Fibroblast of gingiva (primary cell): ENCODE measurements at regions not wholly inside any gene's neighbourhood (a gene's known extent, or its start where the extent isn't known, plus 50 kb on each side); places are given as distances from the start of the nearest gene placed in this dataset.

Experiments used
- DNase-seq: peaks from one replicate; pipeline ENCODE4 v3.0.0-alpha.2; 2011; ENCODE audit warnings: low read depth

DNA sequence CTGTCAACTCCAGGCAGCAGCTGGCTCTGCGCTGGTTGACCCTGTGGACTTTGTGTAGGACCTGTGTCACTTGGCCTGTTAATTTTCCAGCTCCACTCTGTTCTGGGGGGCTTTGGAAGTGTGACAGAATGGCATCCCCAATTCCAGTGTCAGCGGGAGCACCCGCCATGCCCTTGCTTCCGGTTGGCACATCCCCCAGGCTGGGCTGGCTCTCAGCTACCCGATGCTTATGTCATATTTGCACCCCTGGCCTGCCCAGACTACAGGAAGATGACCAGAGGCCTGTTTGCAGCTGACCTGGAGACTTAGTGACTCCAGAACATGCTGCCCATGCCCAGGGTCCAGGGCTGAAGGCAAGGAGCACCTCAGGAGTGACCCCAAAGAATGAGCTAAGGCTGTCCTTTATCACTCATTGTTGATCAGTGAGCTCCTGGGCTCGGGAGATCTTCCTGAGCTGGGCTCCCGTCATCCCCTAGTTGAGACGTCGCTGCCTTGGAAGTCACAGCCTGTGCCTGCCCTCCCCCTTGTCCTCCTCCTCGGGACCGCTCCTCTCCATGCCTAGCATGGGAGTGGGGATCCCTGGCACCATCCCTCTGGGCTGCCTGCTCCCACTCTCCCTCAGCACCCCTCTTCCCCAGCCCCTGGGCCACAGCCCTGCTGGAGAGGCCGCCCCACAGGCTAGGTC lies 163.4 kb upstream of the RTL1 start:
- DNase-seq = no peak

DNA sequence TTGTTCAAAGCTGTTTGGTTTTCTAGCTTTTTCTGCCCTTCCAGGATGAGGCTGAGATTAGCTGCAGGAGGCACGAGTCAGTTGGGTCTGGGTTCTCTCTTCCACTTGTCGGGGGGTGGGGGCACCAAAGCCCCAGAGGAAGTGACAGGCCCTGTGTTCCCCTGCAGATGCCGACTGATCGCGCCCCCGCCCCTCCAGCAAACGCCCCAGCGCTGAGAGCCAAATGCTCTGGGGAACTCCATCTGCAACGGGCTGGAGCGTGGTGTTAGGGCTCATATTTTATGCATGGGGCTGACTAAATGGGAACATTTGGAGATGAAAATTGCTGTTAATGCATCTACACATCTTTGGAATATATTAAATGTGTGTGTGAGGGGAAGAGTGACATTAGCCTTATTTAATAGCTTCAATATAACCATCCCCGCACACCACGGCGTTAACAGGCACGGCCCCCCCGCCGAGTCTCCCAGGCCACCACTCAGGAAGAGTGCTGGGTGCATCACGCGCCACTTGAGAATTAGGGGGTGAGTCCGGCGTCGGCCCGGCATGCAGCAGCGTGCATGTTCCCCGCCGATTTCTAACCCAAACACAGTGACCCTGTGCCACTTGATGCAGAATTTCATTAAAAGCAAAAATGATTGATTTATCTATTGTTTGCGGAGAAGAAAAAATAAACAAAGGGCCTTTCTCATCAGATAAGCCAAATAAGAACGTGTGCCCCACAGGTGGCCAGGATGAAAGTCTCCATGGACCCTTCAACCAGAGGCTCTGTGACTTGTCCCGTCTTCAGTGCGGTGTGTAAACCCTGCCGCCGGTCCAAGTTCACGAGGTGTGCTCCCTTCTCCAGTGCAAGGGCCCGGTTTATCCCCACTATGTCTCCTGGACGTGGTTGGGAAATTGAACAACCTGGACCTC lies 165.0 kb upstream of the RTL1 start:
- DNase-seq = no peak

DNA sequence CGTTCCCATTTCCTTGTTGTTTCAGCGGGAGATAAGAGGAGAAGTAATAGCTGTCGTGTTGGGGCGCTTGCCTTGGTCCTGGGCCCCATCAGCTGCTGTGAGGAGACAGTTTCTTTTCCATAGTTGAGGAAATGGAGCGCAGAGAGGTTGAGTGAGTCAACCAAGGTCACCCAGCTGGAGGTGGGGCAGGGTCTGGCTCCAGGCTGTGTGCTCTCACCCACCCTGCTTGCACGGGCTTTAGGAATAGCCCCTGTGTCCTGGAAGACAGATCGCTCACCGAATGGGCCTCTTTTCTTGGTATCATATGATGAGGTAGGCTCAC lies 165.7 kb upstream of the RTL1 start:
- DNase-seq = no peak

DNA sequence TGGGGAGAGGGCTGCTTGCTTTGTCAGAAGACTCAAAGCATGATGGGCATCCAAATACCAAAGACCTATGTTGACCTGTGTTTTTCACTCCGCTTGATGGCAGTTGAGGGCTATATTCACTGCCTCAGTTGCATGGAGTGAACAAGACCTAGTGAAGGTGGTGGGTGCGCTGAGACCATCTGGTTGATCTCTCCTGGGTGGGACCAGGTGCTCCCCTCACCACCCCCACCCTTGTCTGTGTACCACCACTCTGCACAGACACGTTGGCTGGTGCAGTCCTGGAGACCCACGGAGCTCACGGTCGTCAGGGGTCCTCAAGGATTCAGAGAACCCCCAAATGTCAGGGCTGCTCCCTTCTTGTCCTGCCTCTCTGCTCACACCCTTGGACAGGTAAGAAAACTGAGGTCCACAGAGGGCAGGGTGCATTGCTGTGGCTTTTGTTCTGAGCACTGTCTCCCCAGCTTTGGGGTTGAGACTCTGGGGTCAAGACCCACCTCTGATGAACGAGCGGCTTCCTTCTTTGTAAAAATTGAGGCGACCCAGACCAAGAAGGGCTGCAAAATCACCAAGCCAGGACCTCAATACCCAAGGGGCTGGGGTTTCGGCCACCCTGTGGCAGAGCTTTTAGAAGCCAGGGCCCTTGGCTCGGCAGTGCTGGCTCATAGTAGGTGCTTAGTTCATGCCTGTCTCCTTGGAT lies 166.3 kb upstream of the RTL1 start:
- DNase-seq = no peak

DNA sequence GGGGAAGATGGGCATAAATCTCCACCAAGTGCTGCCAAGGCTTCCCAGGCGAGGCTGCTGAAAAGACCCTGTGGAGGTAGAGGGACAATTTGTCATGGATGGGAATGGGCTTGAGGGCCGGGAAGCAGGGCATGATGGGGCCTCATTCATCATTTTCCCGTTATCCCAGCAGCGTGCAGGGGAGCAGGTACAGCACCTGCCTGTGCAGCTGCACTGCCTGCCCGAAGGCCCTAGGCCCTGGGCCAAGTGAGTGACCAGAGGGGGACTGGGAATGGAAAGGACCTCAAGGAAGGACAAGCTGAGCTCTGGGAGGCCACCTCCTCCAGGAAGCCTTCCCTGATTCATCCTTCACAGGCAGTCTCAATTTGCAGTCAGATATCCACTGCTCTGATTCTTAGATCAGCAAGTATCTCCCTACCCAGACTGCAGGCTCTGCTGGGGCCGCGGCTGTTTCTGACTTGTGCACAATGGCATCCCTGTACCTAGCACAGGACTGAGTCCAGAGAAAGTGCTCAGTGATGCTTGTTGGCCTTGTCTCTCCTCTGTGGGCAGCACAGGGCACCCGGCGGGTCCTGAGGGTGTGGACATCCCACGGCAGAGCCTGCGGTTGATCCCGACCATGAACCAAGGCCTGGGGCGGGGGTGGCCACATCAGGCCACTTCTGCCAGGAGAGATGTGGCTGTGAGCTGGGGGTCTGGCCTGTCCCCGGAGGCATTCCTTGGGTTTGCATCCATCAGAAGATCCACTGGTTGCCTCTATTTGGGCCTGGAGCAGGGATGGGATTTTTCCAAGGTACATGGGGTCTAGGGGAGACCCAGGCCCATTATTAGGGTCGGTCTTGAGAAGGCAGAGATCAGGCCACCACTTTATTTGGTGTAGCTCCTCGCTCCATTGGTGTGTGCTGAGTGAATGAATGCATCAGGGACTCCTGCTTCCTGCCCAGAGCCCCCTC lies 167.3 kb upstream of the RTL1 start:
- DNase-seq = no peak

DNA sequence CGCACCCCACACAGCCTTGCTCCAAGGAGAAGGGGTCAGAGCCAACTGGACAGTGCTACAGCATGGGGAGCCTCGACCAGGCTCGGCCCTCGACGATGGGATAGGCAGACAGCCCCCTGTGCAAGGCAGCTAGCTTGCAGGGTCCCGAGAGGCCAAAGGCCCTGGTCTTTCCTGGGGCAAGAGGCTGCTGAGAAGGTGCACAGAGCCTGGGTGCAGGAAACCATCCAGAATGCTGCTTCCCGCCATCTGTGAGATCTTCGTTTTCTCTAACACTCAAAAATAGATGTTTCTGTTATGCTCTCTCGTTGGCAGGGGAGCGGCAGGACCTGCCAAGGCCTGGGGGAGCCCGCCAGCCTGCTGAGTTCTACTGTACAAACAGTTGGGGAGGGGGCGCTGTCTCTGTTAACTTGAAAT lies 168.0 kb upstream of the RTL1 start:
- DNase-seq = no peak

DNA sequence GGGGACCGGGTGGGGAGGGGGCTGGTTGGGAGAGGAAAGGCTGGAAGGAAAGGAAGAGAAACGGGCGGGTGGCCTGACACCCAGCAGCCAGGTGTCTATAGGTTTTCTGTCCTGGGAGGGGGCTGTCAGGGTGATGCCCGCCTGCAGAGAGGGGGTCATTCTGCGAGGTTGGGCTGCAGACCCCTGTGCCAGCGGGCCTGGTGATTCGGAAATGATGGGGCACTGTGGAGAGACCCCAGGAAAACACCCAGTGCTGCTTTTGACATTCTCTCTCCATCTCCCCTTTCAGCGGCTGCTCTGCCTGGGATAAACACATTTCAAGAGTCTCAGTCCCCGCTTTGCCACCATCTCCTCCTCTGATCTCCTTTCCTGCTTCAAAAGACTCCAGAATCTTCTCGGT lies 168.5 kb upstream of the RTL1 start:
- no peak for DNase-seq

DNA sequence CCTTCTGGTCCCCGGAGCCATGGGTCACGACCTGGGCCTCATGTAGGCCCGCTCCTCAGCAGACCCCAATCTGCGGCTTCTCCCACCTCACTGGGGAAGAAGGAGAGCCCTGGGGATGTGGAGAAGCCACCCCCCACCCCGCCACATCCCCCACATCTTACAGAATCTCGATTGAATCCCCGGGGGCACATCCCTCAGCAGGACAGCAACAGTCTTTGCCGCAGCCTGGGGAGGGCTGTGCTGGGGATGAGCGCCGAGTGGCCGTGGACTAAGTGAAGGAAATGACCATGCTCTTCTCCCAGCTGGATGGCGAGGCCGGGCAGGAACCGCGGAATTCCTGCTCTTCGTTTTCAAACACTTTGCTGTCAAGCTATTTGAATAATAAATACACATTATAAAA lies 169.0 kb upstream of the RTL1 start:
- no peak for DNase-seq

DNA sequence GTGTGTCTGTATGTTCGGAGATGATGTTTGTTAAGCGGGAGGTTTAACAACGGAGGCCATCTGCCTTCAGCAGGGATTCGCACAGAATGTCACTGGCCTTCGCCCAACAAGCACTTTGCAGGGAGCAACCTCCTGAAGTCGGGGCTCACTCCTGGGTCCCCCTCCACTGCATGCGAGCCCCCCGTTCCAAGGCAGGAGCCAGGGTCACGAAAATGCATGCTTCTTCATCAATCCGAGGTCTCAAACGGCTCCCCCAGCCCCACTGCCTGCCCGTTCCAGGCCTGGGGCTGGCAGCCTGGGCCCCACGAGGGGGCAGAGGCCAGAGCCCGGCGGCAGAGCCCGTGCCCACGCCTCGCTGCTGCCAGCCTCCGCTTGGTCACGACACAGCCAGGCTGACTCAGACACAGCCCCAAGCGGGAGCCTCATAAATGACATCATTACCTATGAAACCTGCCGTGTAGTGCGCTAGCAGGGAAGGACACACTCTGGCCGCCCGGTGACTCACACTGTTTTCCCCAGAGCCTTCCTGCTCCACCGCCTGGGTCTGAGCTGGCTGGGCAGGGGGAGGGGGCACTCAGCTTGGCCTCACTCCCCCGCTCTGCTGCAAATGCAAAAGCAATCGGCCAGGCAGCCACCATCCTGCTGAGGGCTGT lies 169.5 kb upstream of the RTL1 start:
- DNase-seq = peak; percentile 75

DNA sequence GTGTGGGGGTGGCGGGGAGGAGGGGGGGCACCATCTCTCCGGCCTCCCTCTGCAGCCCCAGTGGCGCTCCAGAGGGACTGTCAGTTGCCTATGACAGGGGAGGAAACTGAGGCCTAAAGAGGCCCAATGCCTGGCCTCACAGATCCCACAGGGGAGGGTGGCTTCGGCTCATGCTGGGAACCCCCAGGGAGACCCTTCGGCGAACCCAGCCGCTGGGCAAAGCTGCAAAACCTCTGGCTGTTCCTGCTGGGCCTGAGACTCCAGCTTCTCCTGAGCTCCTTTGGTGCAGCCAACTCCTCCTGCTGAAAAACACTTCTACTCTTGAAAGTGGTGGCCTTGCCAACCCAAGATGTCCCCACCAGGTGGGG lies 170.1 kb upstream of the RTL1 start:
- DNase-seq = no peak

DNA sequence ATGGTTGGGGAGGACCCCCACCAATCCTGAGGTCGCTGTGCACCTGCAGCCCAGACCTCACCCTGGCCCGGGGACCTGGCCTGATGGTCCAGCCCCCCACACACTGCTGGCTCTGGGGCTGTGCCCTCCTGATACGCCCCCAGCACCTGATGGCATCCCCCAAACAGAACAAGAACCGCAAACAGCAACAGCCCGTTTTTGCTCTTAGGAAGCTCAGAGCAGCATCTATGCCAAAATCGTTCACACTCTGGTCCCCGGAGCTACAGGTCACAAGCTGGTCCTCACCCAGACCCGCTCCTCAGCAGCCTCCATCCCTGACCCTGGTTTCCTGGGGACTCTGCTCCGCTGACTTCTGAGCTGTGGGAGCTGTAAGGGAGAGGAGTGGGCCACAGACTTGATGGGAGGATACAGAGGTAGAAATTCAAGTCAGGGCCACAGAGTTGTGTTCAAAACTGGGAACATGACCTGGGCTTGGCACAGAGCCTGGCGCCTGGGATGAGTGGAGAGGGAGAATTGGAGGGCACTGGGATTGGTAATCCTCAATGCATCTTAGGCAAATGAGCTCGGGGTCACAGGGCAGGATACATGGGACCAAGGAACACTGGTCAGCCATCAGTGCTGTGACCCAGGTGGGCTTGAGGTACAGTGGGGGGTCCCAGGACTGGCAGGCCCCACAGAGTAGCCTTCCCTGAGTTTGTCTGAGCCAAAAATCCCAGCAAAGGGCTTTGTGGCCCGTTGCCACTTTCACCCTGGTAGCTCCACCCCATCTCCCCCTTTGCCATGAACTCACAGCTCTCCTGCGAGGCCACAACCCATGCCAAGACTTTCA lies 170.9 kb upstream of the RTL1 start:
- DNase-seq = no peak

DNA sequence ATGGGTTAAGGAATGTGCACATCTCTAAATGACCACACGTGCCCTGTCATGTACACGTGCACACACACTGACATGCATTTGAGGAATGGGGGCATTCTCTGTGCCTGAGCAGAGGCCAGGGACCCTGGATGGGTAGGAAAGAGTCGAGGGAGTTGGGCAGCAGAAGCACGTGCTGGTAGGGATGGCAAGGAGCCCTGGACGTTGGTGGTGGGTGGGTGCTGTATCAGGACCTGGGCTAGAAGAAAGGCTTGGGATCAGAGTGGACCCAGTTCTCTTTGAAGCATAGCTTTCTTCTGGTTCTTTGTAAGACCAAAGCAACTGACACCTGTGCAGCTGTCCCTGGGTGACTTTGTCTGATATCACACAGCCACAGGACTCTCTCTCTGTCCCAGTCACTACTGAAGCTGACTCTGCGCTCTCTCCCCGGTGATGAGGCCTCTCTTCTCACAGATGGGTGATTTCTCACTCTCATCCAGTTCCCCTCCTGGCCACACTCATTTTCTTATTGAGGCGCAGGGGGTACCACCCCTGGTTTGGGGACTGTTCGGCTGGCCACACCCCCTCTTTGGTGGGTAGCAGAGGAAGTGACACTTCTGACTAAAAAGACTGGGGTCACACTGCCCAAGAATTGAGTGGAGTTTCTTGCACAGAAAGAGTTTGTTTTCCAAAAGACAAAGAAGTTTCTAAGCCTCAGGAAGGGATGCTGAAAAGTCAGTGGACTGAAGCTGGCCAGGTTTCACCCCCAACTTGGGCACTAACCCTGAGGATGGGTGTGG lies 171.7 kb upstream of the RTL1 start:
- DNase-seq = no peak

DNA sequence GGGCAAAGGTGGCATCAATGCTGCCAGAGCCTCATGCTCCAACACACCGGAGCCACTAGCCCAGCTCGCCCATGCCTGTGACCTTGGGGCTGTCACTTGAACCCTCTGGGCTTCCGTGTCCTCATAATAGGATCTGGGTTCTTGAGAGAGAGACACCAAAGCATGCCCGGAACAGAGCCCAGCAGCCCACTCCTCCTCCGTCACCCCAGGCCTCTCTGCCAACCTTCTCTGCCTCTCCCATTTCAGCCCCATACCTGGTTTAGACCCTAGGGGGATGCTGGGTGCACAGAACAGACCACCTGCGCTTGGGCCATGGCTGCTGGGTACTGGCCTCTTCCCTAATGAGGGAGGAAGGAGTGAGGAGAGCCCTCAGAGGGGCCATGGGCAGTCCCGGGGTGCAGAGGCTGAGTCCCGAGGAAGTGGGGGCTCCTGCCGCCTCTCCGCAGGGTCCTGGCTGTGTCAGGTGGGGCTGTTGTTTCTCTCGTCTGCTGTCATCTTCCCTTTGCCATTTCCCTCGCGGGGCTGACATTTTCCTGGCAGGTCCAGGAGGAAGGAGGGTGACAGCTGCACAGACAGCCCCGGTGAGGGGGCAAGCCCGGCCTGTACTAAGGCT lies 172.4 kb upstream of the RTL1 start:
- no peak for DNase-seq

DNA sequence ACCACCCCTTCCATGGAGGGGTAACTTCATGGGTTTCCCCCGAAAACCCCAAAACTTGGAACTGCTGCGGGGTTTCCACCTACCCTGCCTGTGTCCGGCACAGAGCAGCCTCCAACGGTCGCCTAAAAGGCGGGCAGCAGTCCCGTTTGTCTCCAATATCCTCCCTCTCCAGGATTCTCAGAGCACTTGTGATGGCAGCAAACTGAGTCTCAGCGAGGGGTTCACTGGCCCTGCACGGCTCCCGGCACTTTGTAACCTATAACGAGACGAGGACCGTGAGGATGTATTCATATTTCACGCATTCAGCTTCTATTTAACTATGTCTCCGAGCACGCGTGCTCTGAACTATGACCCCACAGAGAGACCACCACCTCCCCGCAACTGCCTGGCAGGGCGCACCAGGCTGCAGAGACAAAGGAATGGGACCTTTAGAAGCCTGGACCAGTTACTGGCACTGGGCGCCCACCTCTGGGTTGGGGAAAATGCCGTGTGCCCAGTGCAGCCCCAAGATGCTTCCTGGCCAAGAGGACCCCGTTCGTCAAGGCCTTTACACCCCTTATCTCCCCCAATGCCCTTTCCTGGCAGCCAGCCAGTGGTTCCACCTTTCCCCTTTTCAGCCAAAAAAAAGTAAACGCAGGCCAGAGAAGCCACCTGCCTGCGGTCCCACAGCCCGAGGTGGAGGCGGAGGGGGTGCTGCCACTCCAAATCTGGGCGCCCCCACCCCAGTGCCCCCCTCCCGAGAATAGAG lies 173.1 kb upstream of the RTL1 start:
- DNase-seq = no peak

DNA sequence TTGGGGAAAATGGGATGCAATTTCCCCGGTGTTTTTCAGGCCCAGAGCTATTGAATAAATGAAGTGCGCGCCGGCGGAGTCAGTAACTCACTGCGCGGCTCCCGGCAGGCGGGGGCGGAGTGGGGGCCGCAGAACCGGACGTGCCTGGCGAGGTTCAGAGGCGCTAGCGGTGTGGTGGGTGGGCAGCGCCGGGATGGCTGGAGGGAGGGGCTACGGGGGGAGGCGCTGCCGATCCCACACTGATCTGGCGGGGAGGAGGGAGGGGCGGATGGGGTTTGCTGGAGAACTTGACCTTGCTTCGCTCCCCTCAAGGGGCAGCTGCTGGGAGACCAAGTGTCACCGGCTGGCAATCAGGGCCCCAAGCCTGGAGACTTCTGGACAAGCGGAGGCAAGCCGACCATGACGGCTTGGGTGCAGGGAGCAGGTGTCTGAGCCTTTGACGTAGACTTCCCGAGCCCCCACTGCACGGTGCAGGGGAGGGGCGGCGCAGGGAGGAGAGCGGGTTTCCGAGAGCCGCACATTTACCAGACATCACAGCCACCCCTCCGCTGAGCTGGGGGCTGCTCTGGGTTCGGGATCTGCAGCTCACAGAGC lies 174.1 kb upstream of the RTL1 start:
- no peak for DNase-seq

DNA sequence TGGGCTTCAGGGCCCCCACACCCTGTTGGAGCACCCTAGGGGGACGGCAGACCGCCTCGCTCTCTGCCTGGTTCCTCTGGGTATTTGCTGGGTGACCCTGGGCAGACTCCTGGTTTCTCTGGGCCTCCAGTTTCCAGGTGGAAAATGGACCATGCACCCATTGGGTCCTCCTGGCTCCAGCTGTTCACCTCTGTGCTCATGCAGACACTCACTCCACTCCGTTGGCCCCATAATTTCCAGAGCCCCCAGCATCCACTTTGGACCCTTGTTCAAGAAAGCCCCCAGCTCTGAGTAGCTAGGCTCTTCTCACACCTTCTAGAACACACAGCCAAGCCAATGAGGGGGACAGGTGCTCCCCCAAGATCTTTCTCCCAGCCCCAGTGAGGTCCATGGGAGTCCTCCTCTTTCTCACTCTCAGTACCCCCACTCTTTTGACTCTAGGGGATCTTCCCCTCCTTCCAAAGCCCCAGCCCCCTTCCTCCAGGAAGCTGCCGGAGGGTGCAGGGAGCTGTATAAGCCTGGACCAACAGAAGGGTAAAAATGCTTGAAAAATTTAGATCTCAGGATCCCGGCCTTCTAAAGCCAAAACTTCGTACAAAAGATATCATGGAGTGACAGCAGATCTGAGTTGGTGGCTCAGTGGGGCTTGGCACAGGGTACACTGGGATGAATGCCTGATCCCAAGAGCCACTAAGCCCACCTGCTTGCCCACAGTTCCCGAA lies 174.8 kb upstream of the RTL1 start:
- DNase-seq = no peak

DNA sequence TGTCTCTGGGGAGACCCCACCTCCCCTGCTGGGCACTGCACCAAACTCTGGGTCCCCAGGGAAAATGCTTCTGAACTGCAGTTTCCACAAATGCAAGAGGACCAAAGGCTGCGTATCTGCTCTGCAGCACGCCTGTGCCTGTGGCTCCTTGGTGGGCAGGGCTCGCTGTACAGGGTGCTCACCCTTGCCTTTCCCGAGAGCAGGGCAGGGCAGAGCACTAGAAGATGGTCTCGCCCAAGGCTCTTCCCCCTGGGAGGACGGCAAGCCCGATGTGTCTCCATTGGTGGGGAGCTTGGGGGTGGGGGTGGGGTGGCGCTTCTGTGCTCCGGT lies 175.3 kb upstream of the RTL1 start:
- no peak for DNase-seq
